AG09319 (cell line): ENCODE measurements at regions not wholly inside any gene's neighbourhood (a gene's known extent, or its start where the extent isn't known, plus 50 kb on each side); places are given as distances from the start of the nearest gene placed in this dataset.

Experiments
- DNase-seq: peaks from one replicate; pipeline ENCODE4 v3.0.0-alpha.2; 2010; ENCODE audit warnings: low read depth; ENCODE audit errors: extremely low read depth
- TF ChIP-seq, protein P1 (sequence below): IDR thresholded peaks from 2 replicates; pipeline ENCODE4 v1.5.1; 2011; ENCODE audit warnings: low read depth, mild to moderate bottlenecking, inconsistent platforms, low read length, moderate library complexity

GRCh38 chr5:60223342-60223741, 329.8 kb upstream of the PDE4D start:
- DNase-seq = no peak
- TF ChIP-seq, protein P1, sequence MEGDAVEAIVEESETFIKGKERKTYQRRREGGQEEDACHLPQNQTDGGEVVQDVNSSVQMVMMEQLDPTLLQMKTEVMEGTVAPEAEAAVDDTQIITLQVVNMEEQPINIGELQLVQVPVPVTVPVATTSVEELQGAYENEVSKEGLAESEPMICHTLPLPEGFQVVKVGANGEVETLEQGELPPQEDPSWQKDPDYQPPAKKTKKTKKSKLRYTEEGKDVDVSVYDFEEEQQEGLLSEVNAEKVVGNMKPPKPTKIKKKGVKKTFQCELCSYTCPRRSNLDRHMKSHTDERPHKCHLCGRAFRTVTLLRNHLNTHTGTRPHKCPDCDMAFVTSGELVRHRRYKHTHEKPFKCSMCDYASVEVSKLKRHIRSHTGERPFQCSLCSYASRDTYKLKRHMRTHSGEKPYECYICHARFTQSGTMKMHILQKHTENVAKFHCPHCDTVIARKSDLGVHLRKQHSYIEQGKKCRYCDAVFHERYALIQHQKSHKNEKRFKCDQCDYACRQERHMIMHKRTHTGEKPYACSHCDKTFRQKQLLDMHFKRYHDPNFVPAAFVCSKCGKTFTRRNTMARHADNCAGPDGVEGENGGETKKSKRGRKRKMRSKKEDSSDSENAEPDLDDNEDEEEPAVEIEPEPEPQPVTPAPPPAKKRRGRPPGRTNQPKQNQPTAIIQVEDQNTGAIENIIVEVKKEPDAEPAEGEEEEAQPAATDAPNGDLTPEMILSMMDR = no peak

- TF ChIP-seq, protein P1 = no peak
- no peak for DNase-seq
Observed at GRCh38 chr5:60219921-60220320, 326.4 kb upstream of the PDE4D start.

GRCh38 chr5:60210810-60211209, 317.3 kb upstream of the PDE4D start:
- TF ChIP-seq, protein P1 = no peak
- DNase-seq = no peak

DNA sequence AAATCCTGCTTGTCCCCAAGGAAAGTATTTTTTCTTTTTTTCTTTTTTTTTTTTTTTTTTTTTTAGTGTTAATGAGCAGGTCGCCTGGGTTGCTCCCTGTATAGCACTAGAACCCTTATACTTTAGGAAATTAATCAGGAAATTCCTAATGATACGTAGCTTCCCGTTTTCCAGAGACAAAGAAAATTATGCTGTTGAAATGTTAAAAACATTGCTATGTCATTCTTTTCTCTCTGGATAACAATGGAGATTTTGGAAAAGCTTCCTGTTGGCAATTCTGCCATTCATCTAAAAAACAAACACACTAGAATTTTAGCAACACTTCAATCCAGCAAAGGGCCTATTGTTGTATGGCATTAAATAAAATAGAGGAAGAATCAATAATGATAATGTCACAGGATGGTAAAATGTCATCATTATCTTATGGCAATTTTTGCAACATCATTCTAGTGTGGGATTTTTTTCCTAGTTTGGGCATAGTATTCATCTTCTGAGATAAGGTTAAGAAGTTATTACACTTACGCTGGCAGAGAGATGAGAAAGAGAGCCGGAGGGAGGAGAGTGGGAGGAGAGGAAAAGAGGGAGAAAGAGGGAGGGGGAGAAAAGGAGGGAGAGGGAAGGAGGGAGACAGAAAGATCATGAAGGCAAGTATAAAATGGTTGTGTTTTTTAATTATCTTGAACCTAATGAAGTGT, 315.8 kb upstream of the PDE4D start:
- TF ChIP-seq, protein P1 = no peak
- DNase-seq = no peak

- DNase-seq = no peak
- TF ChIP-seq, protein P1 = no peak
Observed at GRCh38 chr5:60208716-60209115, 315.2 kb upstream of the PDE4D start.

- no peak for DNase-seq
- TF ChIP-seq, protein P1 = no peak
Observed at GRCh38 chr5:60207040-60207439, 313.5 kb upstream of the PDE4D start.

- DNase-seq = no peak
- TF ChIP-seq, protein P1 = no peak
Observed at GRCh38 chr5:60206234-60206633, 312.7 kb upstream of the PDE4D start.
